DMS53 (cell line): ENCODE measurements at regions not wholly inside any gene's neighbourhood (a gene's known extent, or its start where the extent isn't known, plus 50 kb on each side); places are given as distances from the start of the nearest gene placed in this dataset.

ENCODE experiments used
- DNase-seq: peaks from one replicate; lab custom pipeline; 2025; lab: John Stamatoyannopoulos, UW

GRCh38 chr7:25512061-25512687, 283.9 kb upstream of the NPVF start:
- no peak for DNase-seq

GRCh38 chr7:25515633-25516275, 287.5 kb upstream of the NPVF start:
- peak; percentile 50 for DNase-seq

GRCh38 chr7:25517906-25518305, 289.6 kb upstream of the NPVF start:
- no peak for DNase-seq

GRCh38 chr7:25520017-25520416, 291.7 kb upstream of the NPVF start:
- DNase-seq: no peak

- DNase-seq: no peak
Measured at GRCh38 chr7:25520516-25520915, 292.2 kb upstream of the NPVF start.

GRCh38 chr7:25521236-25521635, 292.9 kb upstream of the NPVF start:
- DNase-seq: peak; percentile 78

- no peak for DNase-seq
Measured at GRCh38 chr7:25522727-25523126, 294.4 kb upstream of the NPVF start.

- peak; percentile 41 for DNase-seq
Measured at GRCh38 chr7:25527665-25528170, 299.4 kb upstream of the NPVF start.

- no peak for DNase-seq
Measured at GRCh38 chr7:25529320-25529719, 301.0 kb upstream of the NPVF start.

- DNase-seq: no peak
Measured at GRCh38 chr7:25536851-25537250, 308.6 kb upstream of the NPVF start.

- no peak for DNase-seq
Measured at GRCh38 chr7:25537662-25538375, 309.5 kb upstream of the NPVF start.

- DNase-seq: no peak
Measured at GRCh38 chr7:25541094-25541821, 313.0 kb upstream of the NPVF start.

- no peak for DNase-seq
Measured at GRCh38 chr7:25541877-25542276, 313.6 kb upstream of the NPVF start.

- DNase-seq: no peak
Measured at GRCh38 chr7:25543210-25543609, 314.9 kb upstream of the NPVF start.

GRCh38 chr7:25543798-25544197, 315.5 kb upstream of the NPVF start:
- DNase-seq: no peak

GRCh38 chr7:25544254-25544653, 316.0 kb upstream of the NPVF start:
- no peak for DNase-seq

GRCh38 chr7:25545124-25546008, 317.1 kb upstream of the NPVF start:
- no peak for DNase-seq

GRCh38 chr7:25546306-25546705, 318.0 kb upstream of the NPVF start:
- DNase-seq: no peak

GRCh38 chr7:25549271-25549921, 321.1 kb upstream of the NPVF start:
- DNase-seq: no peak

- DNase-seq: no peak
Measured at GRCh38 chr7:25550149-25550548, 321.9 kb upstream of the NPVF start.

- no peak for DNase-seq
Measured at GRCh38 chr7:25552998-25553397, 324.7 kb upstream of the NPVF start.
